Breast epithelium (tissue), 4 donors: ENCODE measurements at regions not wholly inside any gene's neighbourhood (a gene's known extent, or its start where the extent isn't known, plus 50 kb on each side); places are given as distances from the start of the nearest gene placed in this dataset.

ENCODE experiments used
- DNase-seq, 2 donors: peaks; one replicate each; pipeline ENCODE4 v3.0.0-alpha.2; 2019; ENCODE audit warnings: low spot score in 2 of 2
- H3K27ac ChIP-seq, 2 donors: fragments of 200-600 bp; sonication (generic) in 1 of 2; one replicate each; pipeline ENCODE4 v1.5.1; 2016 to 2019; ENCODE audit warnings: mild to moderate bottlenecking in 1 of 2
- H3K27me3 ChIP-seq, 2 donors: fragments of 200-600 bp; sonication (generic) in 1 of 2; one replicate each; pipeline versions ENCODE4 v1.5.1 to v1.6.0; 2017 to 2019; ENCODE audit warnings: control low read depth in 1 of 2, mild to moderate bottlenecking in 1 of 2
- H3K36me3 ChIP-seq: fragments of 200-600 bp; one replicate; pipeline ENCODE4 v1.5.1; 2019
- H3K4me1 ChIP-seq, 2 donors: fragments of 200-600 bp; sonication (generic); one replicate each; pipeline ENCODE4 v1.5.1; 2016 to 2019; ENCODE audit warnings: control low read depth in 1 of 2
- H3K4me3 ChIP-seq, 3 donors: fragments of 200-600 bp; sonication (generic); 1 replicate in 2 of 3; 2 replicates in 1 of 3; pipeline ENCODE4 v1.5.1; 2016 to 2019; ENCODE audit warnings: mild to moderate bottlenecking in 3 of 3, moderate library complexity in 2 of 3
- H3K9me3 ChIP-seq, 2 donors: fragments of 200-600 bp; sonication (generic) in 1 of 2; one replicate each; pipeline ENCODE4 v1.5.1; 2016 to 2019; ENCODE audit warnings: control low read depth in 1 of 2
- CTCF ChIP-seq, 3 donors: fragments of 450-650 bp; IDR thresholded peaks; one replicate each; pipeline ENCODE4 v1.5.1; 2016 to 2017; ENCODE audit warnings: antibody characterized with exemption in 3 of 3, mild to moderate bottlenecking in 3 of 3, moderate library complexity in 3 of 3
- POLR2A ChIP-seq: fragments of 450-650 bp; IDR thresholded peaks from one replicate; pipeline ENCODE4 v1.6.1; 2016; ENCODE audit warnings: antibody characterized with exemption, mild to moderate bottlenecking, moderate library complexity
- POLR2AphosphoS5 ChIP-seq, 3 donors: sonication (generic); formaldehyde crosslinking; IDR thresholded peaks; one replicate each; pipeline ENCODE4 v1.6.1; 2017; ENCODE audit warnings: antibody characterized with exemption in 3 of 3
- intact Hi-C: fragments of 100-400 bp; cut with DNase I; formaldehyde crosslinking; loops from one replicate; pipeline ENCODE4 v1.15.1; 2023; ENCODE audit warnings: low total_unique reads

- Histone ChIP-seq H3K9me3 (no peaks in the 10 kb centered on the region), H3K4me3 (no peak overlapping the region), H3K27me3 (no peaks in the 10 kb centered on the region), H3K36me3 (no peaks in the 10 kb centered on the region), H3K27ac (no peak overlapping the region), H3K4me1 (no peaks in the 10 kb centered on the region)
- intact Hi-C loops: no loop called here
- DNase-seq: no peak
- TF ChIP-seq POLR2A (no peak), CTCF (IDR thresholded peaks at IDR 0.05) (no peak), POLR2AphosphoS5 (IDR thresholded peaks at IDR 0.05) (no peak)
These were observed 55.2 kb downstream of the TTC32 start for GRCh38 chr2:19846567-19846966.

- TF ChIP-seq CTCF (IDR thresholded peaks at IDR 0.05) (no peak), POLR2A (no peak), POLR2AphosphoS5 (IDR thresholded peaks at IDR 0.05) (no peak)
- no peak overlapping the region for H3K27ac ChIP-seq
- no peaks in the 10 kb centered on the region for H3K9me3 ChIP-seq
- no peaks in the 10 kb centered on the region for H3K36me3 ChIP-seq
- no peaks in the 10 kb centered on the region for H3K4me1 ChIP-seq
- DNase-seq: peak in 1 of 2 donors; percentile 16
- H3K4me3 ChIP-seq: no peak overlapping the region
- no peaks in the 10 kb centered on the region for H3K27me3 ChIP-seq
- intact Hi-C loops: no loop called here
These were observed 55.8 kb downstream of the TTC32 start for GRCh38 chr2:19846030-19846429.

- H3K4me1 ChIP-seq: no peaks in the 10 kb centered on the region
- intact Hi-C loops: no loop called here
These were observed 56.4 kb downstream of the TTC32 start for GRCh38 chr2:19845323-19845920.

GRCh38 chr2:19844750-19845149 is 57.0 kb downstream of the TTC32 start:
- Histone ChIP-seq H3K4me1 (no peaks in the 10 kb centered on the region), H3K27ac (no peak overlapping the region), H3K4me3 (no peak overlapping the region), H3K36me3 (no peaks in the 10 kb centered on the region), H3K27me3 (no peaks in the 10 kb centered on the region), H3K9me3 (no peaks in the 10 kb centered on the region)
- peak in 1 of 2 donors; percentile 2 for DNase-seq
- intact Hi-C loops: no loop called here
- TF ChIP-seq POLR2AphosphoS5 (IDR thresholded peaks at IDR 0.05) (no peak), CTCF (IDR thresholded peaks at IDR 0.05) (no peak), POLR2A (no peak)

More at GRCh38 chr2:19845323-19845920, 56.4 kb downstream of the TTC32 start:
- H3K36me3 ChIP-seq: no peaks in the 10 kb centered on the region
- no peaks in the 10 kb centered on the region for H3K27me3 ChIP-seq
- TF ChIP-seq CTCF (IDR thresholded peaks at IDR 0.05) (no peak), POLR2A (no peak)
- peak in 1 of 2 donors; percentile 10 for DNase-seq
- H3K9me3 ChIP-seq: no peaks in the 10 kb centered on the region
- H3K4me3 ChIP-seq: no peak overlapping the region
- H3K27ac ChIP-seq: no peak overlapping the region

- DNase-seq: peak in 1 of 2 donors; percentile 11
- H3K27me3 ChIP-seq: no peaks in the 10 kb centered on the region
- no peak overlapping the region for H3K4me3 ChIP-seq
- H3K36me3 ChIP-seq: no peaks in the 10 kb centered on the region
- H3K4me1 ChIP-seq: no peaks in the 10 kb centered on the region
- TF ChIP-seq CTCF (IDR thresholded peaks at IDR 0.05) (no peak), POLR2A (no peak), POLR2AphosphoS5 (IDR thresholded peaks at IDR 0.05) (no peak)
- intact Hi-C loops: no loop called here
- H3K9me3 ChIP-seq: no peaks in the 10 kb centered on the region
- H3K27ac ChIP-seq: no peak overlapping the region
These were observed 57.7 kb downstream of the TTC32 start for GRCh38 chr2:19843992-19844515.
